Right lobe of liver (tissue), 4 donors: ENCODE measurements at regions not wholly inside any gene's neighbourhood (a gene's known extent, or its start where the extent isn't known, plus 50 kb on each side); places are given as distances from the start of the nearest gene placed in this dataset.

ENCODE experiments used
- CTCF ChIP-seq, 4 donors: fragments of 200-600 bp in 3 of 4; fragments of 450-650 bp in 1 of 4; IDR thresholded peaks; one replicate each; pipeline versions ENCODE4 v1.5.1 to v1.8.0; 2016 to 2022; ENCODE audit warnings: antibody characterized with exemption in 4 of 4, mild to moderate bottlenecking in 2 of 4
- POLR2A ChIP-seq: fragments of 450-650 bp; IDR thresholded peaks from one replicate; pipeline ENCODE4 v1.6.1; 2017; ENCODE audit warnings: antibody characterized with exemption, mild to moderate bottlenecking
- donor health status: DM: no; HTN: no; CAD: no.
- donor health status: DM: no; HTN: no; CAD: no.
- donor health status: DM: no; HTN: yes; CAD: no.

GRCh38 chr13:55214841-55215345 lies 1925.8 kb upstream of the PRR20A start:
- TF ChIP-seq CTCF (IDR thresholded peaks at IDR 0.05) (no peak), POLR2A (no peak)
